Neural progenitor cell (in vitro differentiated cells): ENCODE measurements at regions not wholly inside any gene's neighbourhood (a gene's known extent, or its start where the extent isn't known, plus 50 kb on each side); places are given as distances from the start of the nearest gene placed in this dataset.

Experiments
- CTCF ChIP-seq: fragments of 200-600 bp; sonication (generic); IDR thresholded peaks from 2 replicates; pipeline ENCODE4 v1.5.1; 2017; ENCODE audit warnings: antibody characterized with exemption, mild to moderate bottlenecking
- EZH2 ChIP-seq: fragments of 200-600 bp; sonication (generic); IDR thresholded peaks from 2 replicates; pipeline ENCODE4 v1.6.1; 2017; ENCODE audit warnings: antibody characterized with exemption, mild to moderate bottlenecking, moderate library complexity

- TF ChIP-seq CTCF (no peak), EZH2 (no peak)
Measured at GRCh38 chrX:145677109-145677817, 140.4 kb upstream of the SLITRK2 start.
